ENCODE measurements at regions not wholly inside any gene's neighbourhood (a gene's known extent, or its start where the extent isn't known, plus 50 kb on each side); places are given as distances from the start of the nearest gene placed in this dataset.

DNA sequence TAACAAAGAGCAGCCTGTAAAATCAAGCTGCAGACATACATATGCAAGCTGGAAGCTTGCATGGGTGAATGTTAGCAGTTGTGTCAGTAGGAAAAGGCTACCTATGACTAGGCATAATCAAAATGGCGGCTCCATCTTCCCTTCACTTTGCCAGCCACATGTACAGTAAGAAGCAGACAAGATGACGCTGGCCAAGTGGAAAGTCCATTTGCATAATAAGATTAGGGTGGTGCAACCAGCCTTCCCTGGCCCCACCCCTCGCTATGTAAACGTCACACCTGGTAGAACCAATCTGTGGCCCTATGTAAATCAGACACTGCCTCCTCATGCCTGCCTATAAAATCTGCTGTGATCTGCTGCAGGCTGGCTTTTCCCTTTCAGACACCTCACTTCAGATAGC, 171.9 kb upstream of the USP25 start:
- peak; percentile 3 for DNase-seq

- no peak for DNase-seq
These were observed 170.9 kb upstream of the USP25 start for GRCh38 chr21:15558884-15559283.

- no peak for DNase-seq
These were observed 170.1 kb upstream of the USP25 start for GRCh38 chr21:15559660-15560059.

- no peak for DNase-seq
These were observed 169.3 kb upstream of the USP25 start for GRCh38 chr21:15560383-15561056.

- DNase-seq = no peak
These were observed 167.0 kb upstream of the USP25 start for GRCh38 chr21:15562748-15563147.

GRCh38 chr21:15564907-15565306, 164.9 kb upstream of the USP25 start:
- no peak for DNase-seq

- no peak for DNase-seq
These were observed 163.1 kb upstream of the USP25 start for GRCh38 chr21:15566703-15567102.

DNA sequence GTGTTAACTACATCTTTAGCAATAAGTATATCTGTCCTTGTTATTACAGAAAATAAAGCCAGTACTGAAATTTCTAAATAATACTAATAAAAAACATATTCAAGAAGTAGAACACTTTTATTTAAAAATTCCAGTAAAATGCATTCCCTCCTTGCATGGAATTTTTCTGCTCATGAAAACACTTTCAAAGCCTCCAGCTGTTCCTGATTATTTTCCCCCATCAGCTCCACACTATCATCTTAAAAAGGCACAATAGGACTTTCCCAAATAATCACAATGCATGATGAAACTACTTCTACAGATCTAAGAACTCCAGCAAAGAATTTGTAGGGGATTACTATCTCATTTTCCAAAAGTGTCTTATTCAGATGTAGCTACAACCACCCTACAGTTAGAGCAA, 162.6 kb upstream of the USP25 start:
- DNase-seq = no peak

GRCh38 chr21:15568516-15568915, 161.3 kb upstream of the USP25 start:
- no peak for DNase-seq

DNA sequence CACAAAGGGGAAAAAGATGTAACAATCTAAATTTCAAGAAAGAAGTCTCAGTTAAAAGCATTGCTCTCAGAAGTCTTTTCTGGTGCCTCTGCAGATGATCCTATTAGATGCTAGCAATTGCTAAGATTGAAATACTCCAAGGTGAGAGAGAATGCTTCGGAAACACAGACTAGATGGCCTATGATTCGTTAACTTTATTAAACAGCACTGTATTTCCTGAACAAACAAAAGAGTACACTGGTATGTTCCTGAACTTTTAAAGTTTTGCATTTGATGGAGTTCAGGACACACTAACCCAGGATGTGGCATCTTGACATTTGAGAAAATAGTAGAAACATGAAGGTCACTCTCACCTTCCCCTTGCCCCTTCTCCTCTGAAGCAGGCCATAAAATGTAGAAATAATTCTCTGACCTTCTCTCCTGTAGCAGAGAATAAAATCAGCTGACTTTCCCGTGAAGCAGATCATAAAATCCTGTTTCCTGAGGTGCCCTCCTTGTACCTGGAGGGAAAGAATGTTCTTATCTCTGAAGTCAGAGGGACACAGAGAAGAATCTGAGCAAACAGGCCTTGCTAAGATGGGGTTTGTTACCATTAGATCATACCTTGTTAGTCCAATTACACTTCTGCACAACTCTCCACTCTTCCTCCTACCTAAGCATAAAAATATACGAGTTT, 142.9 kb upstream of the USP25 start:
- DNase-seq = no peak

DNA sequence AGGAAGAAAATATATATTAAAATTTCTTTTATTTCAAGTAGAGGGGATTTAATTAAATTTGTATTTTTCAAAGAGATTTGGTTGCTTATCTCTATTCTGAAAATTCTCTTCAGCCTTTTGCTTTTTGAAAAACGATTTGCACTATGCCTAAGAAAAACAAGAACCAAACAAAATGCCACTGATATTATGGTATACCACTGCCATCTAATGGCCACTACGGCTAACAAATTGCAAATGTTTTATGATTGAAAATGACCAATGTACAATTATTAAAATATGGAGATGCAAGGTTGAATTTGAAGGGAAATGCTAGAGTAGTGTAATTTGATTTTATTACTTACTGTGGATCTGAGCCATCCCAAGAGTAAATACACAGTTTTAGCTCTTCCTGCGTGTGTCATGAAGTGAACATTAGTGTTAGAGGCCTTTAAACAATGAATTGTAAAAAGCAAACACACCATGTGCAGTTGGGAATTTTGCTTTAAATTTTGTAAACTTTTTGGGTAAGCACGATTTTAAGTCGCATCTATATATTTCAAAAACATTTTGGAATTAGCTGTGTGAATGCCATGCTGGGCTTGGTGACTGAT, 137.4 kb upstream of the USP25 start:
- peak; percentile 28 for DNase-seq

GRCh38 chr21:15592957-15593356, 136.8 kb upstream of the USP25 start:
- DNase-seq = no peak

DNA sequence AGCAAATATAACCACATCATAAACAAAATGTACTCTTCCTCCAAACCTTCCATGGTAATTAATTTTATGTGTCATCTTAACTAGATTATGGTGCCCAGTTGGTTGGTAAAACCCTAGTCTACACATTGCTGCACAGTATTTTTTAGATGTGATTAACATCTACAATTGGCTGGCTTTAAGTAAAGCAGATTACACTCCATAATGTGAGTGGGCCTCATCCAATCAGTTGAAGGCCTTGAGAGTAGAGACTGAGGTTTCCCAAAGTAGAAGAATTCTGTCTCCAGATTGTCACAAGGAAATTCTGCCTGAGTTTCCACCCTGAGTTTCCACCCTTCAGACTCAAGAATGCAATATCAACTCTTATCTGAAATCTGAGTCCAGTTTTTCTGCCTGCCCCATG, 128.4 kb upstream of the USP25 start:
- no peak for DNase-seq

- DNase-seq = no peak
These were observed 125.4 kb upstream of the USP25 start for GRCh38 chr21:15604413-15604812.

GRCh38 chr21:15614766-15615165, 115.0 kb upstream of the USP25 start:
- DNase-seq = no peak

- DNase-seq = no peak
These were observed 112.8 kb upstream of the USP25 start for GRCh38 chr21:15616864-15617574.

DNA sequence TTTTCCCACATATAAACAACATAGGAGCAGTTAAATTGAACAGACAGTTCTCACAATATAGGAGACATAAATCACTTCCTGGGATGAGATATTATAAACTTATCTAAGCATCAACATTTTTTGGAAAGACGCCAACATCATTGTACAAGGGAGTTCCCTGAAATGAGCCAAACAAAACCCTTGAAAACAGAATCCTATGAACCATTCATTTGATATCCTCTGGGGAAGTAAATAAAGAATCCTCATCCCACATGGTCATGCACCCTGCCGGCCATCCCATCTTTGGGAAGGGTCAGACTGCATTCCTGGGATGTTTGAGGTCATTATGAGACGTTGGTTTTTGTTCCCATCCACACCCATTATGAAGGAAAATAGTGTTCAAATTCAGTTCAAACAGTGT, 111.8 kb upstream of the USP25 start:
- no peak for DNase-seq

- DNase-seq = no peak
These were observed 108.9 kb upstream of the USP25 start for GRCh38 chr21:15620892-15621291.

DNA sequence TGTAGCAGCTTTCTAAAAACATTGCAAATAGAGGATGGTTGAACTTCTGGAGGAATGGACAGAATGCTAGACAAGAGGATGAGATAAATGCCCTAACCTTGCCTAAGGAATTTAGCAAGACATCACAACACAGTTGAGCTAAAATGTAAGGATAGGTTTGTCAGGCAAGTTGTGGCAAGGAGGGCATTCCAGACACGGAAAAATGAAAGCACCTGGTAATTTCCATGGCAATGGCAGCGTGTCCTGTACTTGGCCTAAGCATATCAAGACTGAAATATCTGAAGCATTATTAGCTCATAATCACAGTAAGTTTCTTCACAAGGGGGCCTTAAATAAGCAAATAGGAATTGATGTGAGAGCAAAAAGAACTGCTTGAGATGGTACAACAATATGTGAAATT, 105.1 kb upstream of the USP25 start:
- DNase-seq = no peak

DNA sequence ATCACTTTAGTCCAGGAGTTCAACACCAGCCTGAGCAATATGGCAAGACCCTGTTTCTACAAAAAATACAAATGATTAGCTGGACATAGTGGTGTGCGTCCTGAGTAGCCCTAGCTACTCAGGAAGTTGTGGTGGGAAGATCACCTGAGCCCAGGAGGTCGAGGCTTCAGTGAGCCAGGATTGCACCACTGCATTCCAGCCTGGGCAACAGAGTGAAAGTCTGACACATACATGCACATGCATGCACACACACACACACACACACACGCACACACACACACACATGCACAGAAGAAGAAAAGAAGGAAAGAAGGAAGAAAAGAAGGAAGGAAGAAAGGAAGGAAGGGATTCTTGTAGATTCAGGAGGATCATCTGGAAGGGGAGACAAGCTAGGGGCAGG, 104.4 kb upstream of the USP25 start:
- DNase-seq = no peak

- no peak for DNase-seq
These were observed 103.8 kb upstream of the USP25 start for GRCh38 chr21:15626031-15626430.

DNA sequence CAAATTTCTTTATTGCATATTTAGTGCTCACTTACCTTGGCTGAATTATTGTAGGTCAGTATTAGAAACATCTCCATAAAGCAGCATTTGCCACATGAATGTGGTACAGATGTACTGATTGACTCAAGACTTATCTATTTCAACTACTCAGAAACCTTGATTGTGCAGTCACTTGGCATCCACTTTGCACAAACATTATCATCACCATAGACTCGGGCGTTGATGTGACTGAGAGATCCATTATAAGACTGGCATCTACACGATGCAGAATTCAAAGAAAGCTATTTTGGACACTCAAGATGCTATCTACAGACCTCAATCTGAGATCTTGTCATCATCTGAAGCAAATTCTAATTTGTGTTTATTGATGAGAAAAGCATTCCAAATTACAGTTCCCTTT, 102.8 kb upstream of the USP25 start:
- no peak for DNase-seq

DNA sequence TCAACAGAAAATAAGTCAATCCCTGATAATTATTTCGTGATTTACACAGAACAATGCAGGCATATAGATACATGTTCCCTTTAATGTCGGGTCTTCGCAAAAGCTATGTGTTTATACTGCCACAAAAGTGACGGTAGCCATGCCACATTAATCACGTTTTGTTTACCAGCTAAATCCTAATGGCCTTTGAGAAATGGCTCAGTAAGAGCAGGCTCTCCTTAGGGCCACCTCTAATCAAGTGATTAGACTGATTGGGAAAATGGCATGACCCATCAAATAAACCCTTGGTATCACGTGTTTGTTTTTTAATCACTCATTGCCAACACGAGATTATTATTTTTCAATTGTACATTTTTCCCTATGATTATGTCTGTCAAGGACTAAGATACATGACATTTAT, 102.0 kb upstream of the USP25 start:
- no peak for DNase-seq

GRCh38 chr21:15631342-15631741, 98.4 kb upstream of the USP25 start:
- no peak for DNase-seq
